Right hindlimb (tissue), 1 donor: ENCODE measurements at regions not wholly inside any gene's neighbourhood (a gene's known extent, or its start where the extent isn't known, plus 50 kb on each side); places are given as distances from the start of the nearest gene placed in this dataset.
A peak's percentile ranks its signal among the peaks of the same experiment; 100 is the strongest.
"Not testable (repeated sequence)": the region's sequence is repeated elsewhere in the genome, so short reads cannot be mapped to it uniquely, and the experiment has no call there.

ENCODE experiments used
- DNase-seq: peaks from one replicate; pipeline ENCODE4 v3.0.0-alpha.2; 2018

- DNase-seq, result no peak
Observed at GRCh38 chr2:166381-166780, 97.5 kb downstream of the SH3YL1 start.

- no peak for DNase-seq
Observed at GRCh38 chr2:165530-165929, 98.3 kb downstream of the SH3YL1 start.

GRCh38 chr2:162473-163382, 101.1 kb downstream of the SH3YL1 start:
- no peak for DNase-seq

- no peak for DNase-seq
Observed at GRCh38 chr2:161729-162128, 102.1 kb downstream of the SH3YL1 start.

GRCh38 chr2:151553-152334, 105.4 kb upstream of the FAM110C start:
- no peak for DNase-seq

GRCh38 chr2:145407-145806, 99.1 kb upstream of the FAM110C start:
- DNase-seq, result no peak

- DNase-seq, result no peak
Observed at GRCh38 chr2:141611-142010, 95.3 kb upstream of the FAM110C start.

- DNase-seq, result no peak
Observed at GRCh38 chr2:136666-137065, 90.4 kb upstream of the FAM110C start.

GRCh38 chr2:133675-134593, 87.6 kb upstream of the FAM110C start:
- peak; percentile 36 for DNase-seq

GRCh38 chr2:126769-127168, 80.5 kb upstream of the FAM110C start:
- DNase-seq, result not testable (repeated sequence)

GRCh38 chr2:124241-124880, 78.1 kb upstream of the FAM110C start:
- DNase-seq, result no peak

- DNase-seq, result no peak
Observed at GRCh38 chr2:116953-117352, 70.6 kb upstream of the FAM110C start.

GRCh38 chr2:115303-115702, 69.0 kb upstream of the FAM110C start:
- no peak for DNase-seq

- DNase-seq, result no peak
Observed at GRCh38 chr2:114616-115015, 68.3 kb upstream of the FAM110C start.

GRCh38 chr2:109998-110397, 63.7 kb upstream of the FAM110C start:
- DNase-seq, result no peak

- no peak for DNase-seq
Observed at GRCh38 chr2:108920-109809, 62.9 kb upstream of the FAM110C start.

GRCh38 chr2:101016-101415, 54.7 kb upstream of the FAM110C start:
- DNase-seq, result no peak
